GM12878 (cell line): ENCODE measurements at regions not wholly inside any gene's neighbourhood (a gene's known extent, or its start where the extent isn't known, plus 50 kb on each side); places are given as distances from the start of the nearest gene placed in this dataset.

Source experiments
- ATAC-seq: fragments of 200-7000 bp; cut with Tn5 transposase; 3 replicates; pipeline ENCODE4 v1.9.1; 2020; ENCODE audit warnings: mild to moderate bottlenecking, moderate library complexity
- BruUV-seq: library from RNA; stranded (reverse); fragments of 400-500 nt; replicated peaks from 2 replicates; lab custom pipeline; 2021; lab: Mats Ljungman, UMichigan
- CTCF ChIA-PET: fragments of 300-600 bp; sonication (Branson Sonifier 250); formaldehyde crosslinking; extraction: SDS; loops from one replicate; lab custom pipeline; 2021; ENCODE audit warnings: inconsistent platforms; lab: Yijun Ruan, JAX
- POLR2A ChIA-PET: fragments of 350-600 bp; formaldehyde crosslinking; extraction: SDS; loops from one replicate; lab custom pipeline; 2021; ENCODE audit warnings: inconsistent platforms; lab: Charles Lee
- RAD21 ChIA-PET: fragments of 300-600 bp; sonication (Branson Sonifier 250); formaldehyde crosslinking; loops from one replicate; lab custom pipeline; 2023; ENCODE audit warnings: antibody characterized with exemption; ENCODE audit not compliant: unreplicated experiment; lab: Charles Lee
- SMC1A ChIA-PET: fragments of 300-600 bp; sonication (Branson Sonifier 250); formaldehyde crosslinking; loops from one replicate; lab custom pipeline; 2023; ENCODE audit not compliant: unreplicated experiment, uncharacterized antibody; lab: Charles Lee
- DNase-seq: peaks from one replicate; pipeline ENCODE4 v3.0.0-alpha.2; 2011; ENCODE audit warnings: low read depth, low spot score
- FAIRE-seq: peaks from 3 replicates; lab custom pipeline; 2011; peaks lifted over from hg19 to GRCh38; lab: Jason Lieb, UNC
- H2AFZ ChIP-seq: 2 replicates; pipeline ENCODE4 v1.6.0; 2011; ENCODE audit warnings: low read depth, low read length, control low read depth; ENCODE audit not compliant: control insufficient read depth
- H3K27ac ChIP-seq: 2 replicates; pipeline ENCODE4 v1.5.1; 2011; ENCODE audit warnings: control low read depth; ENCODE audit not compliant: control insufficient read depth, insufficient read depth
- H3K27me3 ChIP-seq, 2 experiments: replicated peaks in 1 of 2; 2 replicates each; pipeline versions ENCODE4 v1.6.0 to v1.6.1; 2011; ENCODE audit warnings: low read length in 1 of 2; ENCODE audit not compliant: control insufficient read depth in 2 of 2, insufficient read depth in 2 of 2
- H3K36me3 ChIP-seq, 2 experiments: 2 replicates each; pipeline ENCODE4 v1.5.1; 2011; ENCODE audit warnings: low read length in 1 of 2; ENCODE audit not compliant: control insufficient read depth in 2 of 2, insufficient read depth in 2 of 2
- H3K4me1 ChIP-seq: 2 replicates; pipeline ENCODE4 v1.6.1; 2011; ENCODE audit warnings: mild to moderate bottlenecking, low read length, moderate library complexity, mixed read lengths; ENCODE audit not compliant: control insufficient read depth, insufficient read depth
- H3K4me2 ChIP-seq: 2 replicates; pipeline ENCODE4 v1.6.0; 2011; ENCODE audit warnings: control low read depth; ENCODE audit not compliant: control insufficient read depth, insufficient read depth
- H3K4me3 ChIP-seq: fragments of 200-600 bp; sonication (generic); 2 replicates; pipeline ENCODE4 v1.5.1; 2016
- H3K79me2 ChIP-seq: 2 replicates; pipeline ENCODE4 v1.6.0; 2011; ENCODE audit warnings: low read length; ENCODE audit not compliant: control insufficient read depth, insufficient read depth
- H3K9ac ChIP-seq: 2 replicates; pipeline ENCODE4 v1.8.0; 2011; ENCODE audit warnings: low read length, control low read depth, mixed read lengths; ENCODE audit not compliant: control insufficient read depth, insufficient read depth
- H3K9me3 ChIP-seq: replicated peaks from 3 replicates; pipeline ENCODE4 v1.5.1; 2011; ENCODE audit warnings: mild to moderate bottlenecking, low read length; ENCODE audit not compliant: control insufficient read depth, insufficient read depth
- H4K20me1 ChIP-seq: 2 replicates; pipeline ENCODE4 v1.6.0; 2011; ENCODE audit not compliant: control insufficient read depth, insufficient read depth
- CHD2 ChIP-seq: IDR thresholded peaks from 2 replicates; pipeline ENCODE4 v1.6.1; 2011; ENCODE audit warnings: low read depth, low read length, improper control_type of control experiment, borderline replicate concordance
- MTA3 ChIP-seq: IDR thresholded peaks from 2 replicates; pipeline ENCODE4 v1.6.1; 2012; ENCODE audit warnings: low read length, inconsistent platforms, borderline replicate concordance
- MYC ChIP-seq: IDR thresholded peaks from 2 replicates; pipeline ENCODE4 v1.6.1; 2011; ENCODE audit warnings: mild to moderate bottlenecking, low read length, moderate library complexity, inconsistent platforms; ENCODE audit not compliant: insufficient read depth, insufficient replicate concordance, insufficient read length, severe bottlenecking
- NR2C1 ChIP-seq: fragments of 450-650 bp; IDR thresholded peaks from 2 replicates; pipeline ENCODE4 v1.6.1; 2017; ENCODE audit warnings: antibody characterized with exemption, mild to moderate bottlenecking, moderate library complexity
- NRF1 ChIP-seq: conservative IDR thresholded peaks from 2 replicates; pipeline ENCODE4 v1.6.1; 2011; ENCODE audit warnings: mild to moderate bottlenecking, low read depth, low read length, improper control_type of control experiment
- TAF1 ChIP-seq: IDR thresholded peaks from 2 replicates; pipeline ENCODE4 v1.6.1; 2011; ENCODE audit warnings: mild to moderate bottlenecking, low read depth, low read length, borderline replicate concordance
- WGBS: methylation state at CpG from one replicate; pipeline ENCODE4 v1.1.6; 2016; ENCODE audit warnings: low lambda C conversion rate; ENCODE audit not compliant: insufficient replicate concordance, insufficient coverage; ENCODE audit errors: missing lambda C conversion rate; 5-methylcytosine and 5-hydroxymethylcytosine counted together
- in situ Hi-C: fragments of 300-500 bp; cut with MboI; formaldehyde crosslinking; loops from 9 replicates; pipeline ENCODE4 v1.14.3; 2018; ENCODE audit warnings: mixed read lengths
- intact Hi-C: fragments of 100-400 bp; cut with micrococcal nuclease; formaldehyde crosslinking; loops from one replicate; pipeline ENCODE4 v1.14.2; 2022; ENCODE audit not compliant: unreplicated experiment
- TF ChIP-seq, protein P1 (sequence below): fragments of 450-650 bp; IDR thresholded peaks from 2 replicates; pipeline ENCODE4 v1.6.1; 2017; ENCODE audit warnings: mild to moderate bottlenecking, moderate library complexity

DNA sequence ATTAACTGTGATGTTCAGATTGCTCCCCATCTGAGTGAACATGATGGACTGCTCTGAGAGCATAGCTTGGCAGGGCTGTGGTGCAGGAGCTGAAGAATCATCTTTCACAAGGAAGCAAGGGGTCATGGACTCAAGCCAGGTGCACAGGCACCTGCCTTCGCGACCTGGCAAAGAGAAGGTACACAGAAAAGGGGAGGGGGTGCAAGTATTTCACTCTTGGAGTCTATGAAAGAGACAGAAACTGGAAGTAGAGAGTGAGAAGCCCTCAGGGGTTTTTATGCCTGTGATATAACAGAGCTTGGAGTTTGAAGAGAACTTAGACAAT, 232.6 kb upstream of the PLXNA2 start:
- no peaks in the 10 kb centered on the region for H3K9me3 ChIP-seq
- DNase-seq = no peak
- H3K9ac ChIP-seq = no peak overlapping the region
- no peaks in the 10 kb centered on the region for H3K36me3 ChIP-seq
- no peak overlapping the region for H3K4me3 ChIP-seq
- WGBS = 10% methylated on average over 2 of the region's 2 CpGs
- in situ Hi-C loops = no loop called here
- no peak overlapping the region for H2AFZ ChIP-seq
- no peaks in the 10 kb centered on the region for H3K79me2 ChIP-seq
- ChIA-PET POLR2A (no interaction called here), CTCF (no interaction called here), RAD21 (no interaction called here), SMC1A (interaction anchor here (0.6 kb wide), 1 partner anchor 18 kb away, joined by 5 read pairs; no protein-coding TSS in a partner anchor)
- no peaks in the 10 kb centered on the region; a peak in 1 of 4 replicates for H3K27me3 ChIP-seq
- intact Hi-C loops = no loop called here
- no peak for FAIRE-seq
- BruUV-seq = no TSS peak
- TF ChIP-seq NRF1 = no peak
- no peak for TF ChIP-seq MYC
- no peak for TF ChIP-seq TAF1
- no peak for TF ChIP-seq MTA3
- TF ChIP-seq, protein P1, sequence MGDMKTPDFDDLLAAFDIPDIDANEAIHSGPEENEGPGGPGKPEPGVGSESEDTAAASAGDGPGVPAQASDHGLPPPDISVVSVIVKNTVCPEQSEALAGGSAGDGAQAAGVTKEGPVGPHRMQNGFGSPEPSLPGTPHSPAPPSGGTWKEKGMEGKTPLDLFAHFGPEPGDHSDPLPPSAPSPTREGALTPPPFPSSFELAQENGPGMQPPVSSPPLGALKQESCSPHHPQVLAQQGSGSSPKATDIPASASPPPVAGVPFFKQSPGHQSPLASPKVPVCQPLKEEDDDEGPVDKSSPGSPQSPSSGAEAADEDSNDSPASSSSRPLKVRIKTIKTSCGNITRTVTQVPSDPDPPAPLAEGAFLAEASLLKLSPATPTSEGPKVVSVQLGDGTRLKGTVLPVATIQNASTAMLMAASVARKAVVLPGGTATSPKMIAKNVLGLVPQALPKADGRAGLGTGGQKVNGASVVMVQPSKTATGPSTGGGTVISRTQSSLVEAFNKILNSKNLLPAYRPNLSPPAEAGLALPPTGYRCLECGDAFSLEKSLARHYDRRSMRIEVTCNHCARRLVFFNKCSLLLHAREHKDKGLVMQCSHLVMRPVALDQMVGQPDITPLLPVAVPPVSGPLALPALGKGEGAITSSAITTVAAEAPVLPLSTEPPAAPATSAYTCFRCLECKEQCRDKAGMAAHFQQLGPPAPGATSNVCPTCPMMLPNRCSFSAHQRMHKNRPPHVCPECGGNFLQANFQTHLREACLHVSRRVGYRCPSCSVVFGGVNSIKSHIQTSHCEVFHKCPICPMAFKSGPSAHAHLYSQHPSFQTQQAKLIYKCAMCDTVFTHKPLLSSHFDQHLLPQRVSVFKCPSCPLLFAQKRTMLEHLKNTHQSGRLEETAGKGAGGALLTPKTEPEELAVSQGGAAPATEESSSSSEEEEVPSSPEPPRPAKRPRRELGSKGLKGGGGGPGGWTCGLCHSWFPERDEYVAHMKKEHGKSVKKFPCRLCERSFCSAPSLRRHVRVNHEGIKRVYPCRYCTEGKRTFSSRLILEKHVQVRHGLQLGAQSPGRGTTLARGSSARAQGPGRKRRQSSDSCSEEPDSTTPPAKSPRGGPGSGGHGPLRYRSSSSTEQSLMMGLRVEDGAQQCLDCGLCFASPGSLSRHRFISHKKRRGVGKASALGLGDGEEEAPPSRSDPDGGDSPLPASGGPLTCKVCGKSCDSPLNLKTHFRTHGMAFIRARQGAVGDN = no peak
- TF ChIP-seq CHD2 = no peak
- no peak for TF ChIP-seq NR2C1
- H3K4me1 ChIP-seq = no peaks in the 10 kb centered on the region
- H3K4me2 ChIP-seq = no peak overlapping the region
- H3K27ac ChIP-seq = no peak overlapping the region
- H4K20me1 ChIP-seq = no peaks in the 10 kb centered on the region; the same call in 1 of the 2 replicates
- ATAC-seq = no peak
